ENCODE measurements at regions not wholly inside any gene's neighbourhood (a gene's known extent, or its start where the extent isn't known, plus 50 kb on each side); places are given as distances from the start of the nearest gene placed in this dataset.

GRCh38 chr18:29041976-29042375 is 865.0 kb upstream of the CDH2 start:
- H3K4me3 ChIP-seq (replicated peaks in 1 of 2; ENCODE audit: low read depth in 2 of 2, low read length in 2 of 2), result no peak overlapping the region
- no peak for TF ChIP-seq CTCF (IDR thresholded peaks at IDR 0.05; ENCODE audit: low read depth, low read length)
- no peak for DNase-seq (ENCODE audit: low read depth in 2 of 2)

GRCh38 chr18:29034113-29034856 is 857.4 kb upstream of the CDH2 start:
- no peak overlapping the region for H3K4me3 ChIP-seq (replicated peaks in 1 of 2; ENCODE audit: low read depth in 2 of 2, low read length in 2 of 2)
- DNase-seq (ENCODE audit: low read depth in 2 of 2), result peak; percentile 10 to 38
- no peak for TF ChIP-seq CTCF (IDR thresholded peaks at IDR 0.05; ENCODE audit: low read depth, low read length)

GRCh38 chr18:29028560-29028959 is 851.6 kb upstream of the CDH2 start:
- DNase-seq (ENCODE audit: low read depth in 2 of 2), result no peak
- H3K4me3 ChIP-seq (replicated peaks in 1 of 2; ENCODE audit: low read depth in 2 of 2, low read length in 2 of 2), result no peak overlapping the region
- TF ChIP-seq CTCF (IDR thresholded peaks at IDR 0.05; ENCODE audit: low read depth, low read length), result no peak

- TF ChIP-seq CTCF (IDR thresholded peaks at IDR 0.05; ENCODE audit: low read depth, low read length), result no peak
Observed at GRCh38 chr18:29018976-29019375, 842.0 kb upstream of the CDH2 start.

GRCh38 chr18:29012883-29013465 is 836.0 kb upstream of the CDH2 start:
- DNase-seq (ENCODE audit: low read depth in 2 of 2), result no peak
- no peak overlapping the region for H3K4me3 ChIP-seq (replicated peaks in 1 of 2; ENCODE audit: low read depth in 2 of 2, low read length in 2 of 2)
- no peak for TF ChIP-seq CTCF (IDR thresholded peaks at IDR 0.05; ENCODE audit: low read depth, low read length)

More at GRCh38 chr18:29018976-29019375, 842.0 kb upstream of the CDH2 start:
- no peak overlapping the region for H3K4me3 ChIP-seq (replicated peaks in 1 of 2; ENCODE audit: low read depth in 2 of 2, low read length in 2 of 2)
- no peak for DNase-seq (ENCODE audit: low read depth in 2 of 2)

- DNase-seq (ENCODE audit: low read depth in 2 of 2), result no peak
- TF ChIP-seq CTCF (IDR thresholded peaks at IDR 0.05; ENCODE audit: low read depth, low read length), result no peak
- no peak overlapping the region for H3K4me3 ChIP-seq (replicated peaks in 1 of 2; ENCODE audit: low read depth in 2 of 2, low read length in 2 of 2)
Observed at GRCh38 chr18:29012364-29012763, 835.4 kb upstream of the CDH2 start.
